Cerebellar cortex (tissue), 1 donor: ENCODE measurements at regions not wholly inside any gene's neighbourhood (a gene's known extent, or its start where the extent isn't known, plus 50 kb on each side); places are given as distances from the start of the nearest gene placed in this dataset.
"Not testable (repeated sequence)": the region's sequence is repeated elsewhere in the genome, so short reads cannot be mapped to it uniquely, and the experiment has no call there.

Experiments
- DNase-seq: peaks from one replicate; pipeline ENCODE4 v3.0.0-alpha.2; 2015; ENCODE audit warnings: low spot score

DNA sequence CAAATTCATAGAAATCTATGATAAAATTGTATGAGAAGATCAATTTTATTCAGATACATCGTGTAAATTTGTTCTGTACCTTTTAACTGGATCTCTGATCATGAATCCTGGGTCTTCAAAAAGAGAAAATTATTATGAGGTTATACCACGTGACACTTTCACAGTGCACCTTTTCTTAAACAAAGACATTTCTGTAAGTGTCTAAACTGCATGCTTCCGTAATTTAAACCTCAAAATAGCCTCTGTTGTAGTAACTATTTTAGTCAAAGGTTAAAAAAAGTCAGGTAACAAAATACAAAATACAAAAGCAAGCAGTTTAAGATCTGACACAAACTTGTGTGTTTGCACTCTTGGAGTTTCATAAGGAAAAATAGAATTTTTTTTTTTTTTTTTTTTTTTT is 171.3 kb downstream of the SPIN4 start:
- not testable (repeated sequence) for DNase-seq

DNA sequence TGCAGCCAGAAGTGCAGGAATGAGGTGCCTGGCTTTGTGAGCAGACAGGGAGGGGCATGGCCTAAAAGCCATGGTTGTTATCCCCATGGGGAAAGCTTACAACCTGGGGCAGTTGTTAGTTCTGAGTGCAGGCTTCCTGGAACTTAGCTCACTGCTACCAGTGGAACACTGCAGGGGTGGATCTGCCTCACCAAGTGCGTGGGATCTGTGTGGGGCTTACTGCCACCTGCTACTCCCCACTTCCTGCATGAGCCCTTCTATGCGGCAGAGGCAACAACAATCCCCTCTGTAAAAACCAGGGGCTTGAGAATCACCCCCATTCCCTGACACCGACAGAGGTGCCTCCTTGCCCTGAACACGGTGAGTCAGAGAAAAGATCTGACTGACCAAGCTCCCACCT is 174.6 kb downstream of the SPIN4 start:
- DNase-seq = not testable (repeated sequence)

- DNase-seq = not testable (repeated sequence)
These were observed 177.1 kb downstream of the SPIN4 start for GRCh38 chrX:63173841-63174718.

- not testable (repeated sequence) for DNase-seq
These were observed 181.7 kb downstream of the SPIN4 start for GRCh38 chrX:63169416-63169815.

- not testable (repeated sequence) for DNase-seq
These were observed 182.2 kb downstream of the SPIN4 start for GRCh38 chrX:63168949-63169348.

DNA sequence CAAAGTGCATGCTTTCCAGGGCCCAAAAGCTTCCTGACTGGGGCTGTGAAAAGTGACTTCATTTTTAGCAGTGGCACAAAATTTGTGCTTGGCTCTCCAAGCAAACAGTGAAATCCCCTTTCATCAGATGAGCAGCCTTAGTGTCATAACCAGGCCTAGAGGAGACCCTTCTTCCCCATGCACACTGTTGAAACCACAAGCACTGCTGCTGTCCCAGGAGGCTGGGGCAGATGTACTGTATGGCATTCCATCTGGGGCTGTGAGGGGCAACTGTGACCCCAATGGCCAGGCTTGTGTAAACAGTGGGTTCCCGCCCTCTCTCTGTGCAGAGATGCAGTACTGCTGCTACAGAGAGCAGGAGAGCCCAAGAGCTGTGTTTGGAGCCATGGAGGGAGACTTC is 184.1 kb downstream of the SPIN4 start:
- DNase-seq = not testable (repeated sequence)

GRCh38 chrX:63160994-63161393 is 190.1 kb downstream of the SPIN4 start:
- DNase-seq = not testable (repeated sequence)

DNA sequence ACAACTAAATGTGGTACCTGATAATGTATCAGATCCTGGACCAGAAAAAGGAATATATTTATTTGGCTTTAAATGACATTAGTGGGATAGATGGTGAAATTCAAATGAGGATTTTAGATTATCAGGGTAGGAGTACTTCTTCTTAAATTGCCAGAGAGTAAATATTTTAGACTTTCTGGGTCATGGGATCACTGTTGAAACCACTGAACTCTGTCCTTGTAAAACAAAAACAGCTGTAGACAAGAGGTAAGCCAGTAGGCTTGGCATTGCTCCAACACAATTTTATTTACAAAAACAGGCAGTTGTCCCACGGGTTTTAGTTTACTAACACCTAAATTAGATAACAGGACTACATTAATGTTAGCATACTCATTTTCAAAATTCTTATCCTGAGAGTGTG is 190.8 kb downstream of the SPIN4 start:
- DNase-seq = not testable (repeated sequence)

DNA sequence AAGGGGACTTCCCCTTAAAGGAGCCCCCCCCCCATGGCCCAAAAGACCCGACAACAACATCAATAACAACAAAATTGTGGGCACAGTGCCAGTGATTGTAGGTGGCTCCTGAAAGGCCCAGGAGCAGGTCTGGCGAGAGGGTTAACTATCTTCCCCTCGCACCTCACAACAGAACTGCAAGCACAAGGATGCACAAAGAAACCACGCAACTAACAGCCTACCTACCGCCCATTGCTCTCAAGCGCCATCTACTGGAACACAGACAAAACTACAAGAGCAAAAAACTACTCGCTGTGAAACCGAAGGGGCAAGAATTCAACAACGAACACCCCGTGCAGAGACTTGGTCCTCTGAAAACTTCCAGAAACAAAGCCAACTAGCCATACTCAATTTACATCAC is 205.6 kb downstream of the SPIN4 start:
- DNase-seq = not testable (repeated sequence)

DNA sequence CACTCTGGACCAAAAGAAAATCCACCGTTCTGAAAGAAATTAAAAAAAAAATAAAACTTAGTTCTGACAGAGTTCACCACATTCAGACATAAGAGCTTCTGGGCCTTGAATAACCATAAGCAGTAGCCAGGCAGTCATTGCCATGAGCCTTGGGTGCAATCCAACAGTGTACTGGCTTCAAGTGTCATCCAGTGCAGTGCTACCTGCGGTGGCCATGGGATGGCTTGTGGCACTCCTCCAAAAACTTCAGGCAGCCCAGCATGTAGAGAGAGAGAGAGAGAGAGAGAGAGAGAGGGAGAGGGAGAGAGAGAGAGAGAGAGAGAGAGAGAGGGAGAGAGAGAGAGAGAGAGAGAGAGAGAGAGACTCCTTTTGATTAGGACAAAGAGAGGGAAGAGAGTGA is 208.5 kb downstream of the SPIN4 start:
- DNase-seq = not testable (repeated sequence)

GRCh38 chrX:63135859-63136258 is 215.3 kb downstream of the SPIN4 start:
- DNase-seq = not testable (repeated sequence)

DNA sequence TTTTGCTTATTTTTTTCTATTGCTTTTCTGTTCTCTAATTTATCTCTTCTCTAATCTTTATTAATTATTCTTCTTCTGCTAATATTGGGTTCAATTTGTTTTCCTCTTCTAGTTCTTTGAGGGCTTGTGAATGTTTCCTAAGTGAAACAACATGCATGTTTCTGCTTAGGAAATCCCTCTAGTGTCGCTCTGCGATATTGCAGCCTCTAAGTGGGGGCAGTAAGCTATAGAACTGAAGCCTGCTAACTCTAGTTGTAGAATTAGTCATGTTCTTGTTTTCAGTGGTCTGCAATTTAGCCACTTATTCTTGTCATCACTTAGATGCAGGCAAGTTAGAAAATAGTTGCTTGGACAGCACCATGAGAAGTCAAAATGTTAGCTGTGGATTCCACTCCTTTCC is 222.6 kb downstream of the SPIN4 start:
- peak; percentile 14 for DNase-seq

DNA sequence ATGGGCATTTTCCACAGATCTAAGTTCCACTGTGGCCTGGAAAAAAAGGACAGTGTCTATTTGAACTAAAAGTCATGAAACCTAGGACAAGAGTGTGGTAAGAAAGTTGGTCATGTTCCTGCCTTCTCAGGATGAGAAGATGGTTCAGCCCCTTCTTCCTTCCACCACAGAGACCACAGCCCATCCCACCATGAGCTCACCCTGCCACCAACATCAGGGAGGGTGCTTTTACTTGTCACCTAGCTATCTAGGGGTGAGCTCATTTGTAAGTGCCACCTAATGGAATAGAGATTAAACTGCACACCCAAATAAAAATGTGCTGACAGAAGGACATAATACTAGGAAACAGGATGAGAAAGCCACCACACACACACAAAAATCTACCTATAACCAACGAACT is 235.9 kb downstream of the SPIN4 start:
- no peak for DNase-seq

- no peak for DNase-seq
These were observed 249.1 kb downstream of the SPIN4 start for GRCh38 chrX:63101879-63102620.

GRCh38 chrX:63058204-63058603 is 292.9 kb downstream of the SPIN4 start:
- DNase-seq = no peak

- no peak for DNase-seq
These were observed 300.9 kb downstream of the SPIN4 start for GRCh38 chrX:63050225-63050624.

- DNase-seq = no peak
These were observed 318.3 kb downstream of the SPIN4 start for GRCh38 chrX:63032811-63033210.

DNA sequence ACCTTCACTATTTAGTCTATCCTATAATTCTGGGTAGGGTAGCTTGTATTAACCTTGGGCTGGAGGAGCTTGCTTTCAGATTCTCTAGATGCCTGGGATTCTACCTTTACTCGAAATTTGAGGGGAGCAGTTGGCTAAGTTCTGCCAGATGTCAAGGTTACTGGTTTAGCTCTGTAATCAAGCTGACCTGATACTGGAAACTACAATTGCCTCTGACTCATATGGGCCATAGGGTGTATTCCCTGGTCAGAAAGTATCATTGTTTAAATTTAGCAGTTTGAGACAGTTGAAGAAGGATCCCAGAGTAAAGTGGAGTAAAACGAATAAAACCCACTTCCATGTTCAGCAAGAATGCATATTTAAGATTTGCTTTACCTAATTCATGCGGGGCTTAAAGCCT is 337.6 kb downstream of the SPIN4 start:
- DNase-seq = no peak

- no peak for DNase-seq
These were observed 338.6 kb downstream of the SPIN4 start for GRCh38 chrX:63012574-63012973.

DNA sequence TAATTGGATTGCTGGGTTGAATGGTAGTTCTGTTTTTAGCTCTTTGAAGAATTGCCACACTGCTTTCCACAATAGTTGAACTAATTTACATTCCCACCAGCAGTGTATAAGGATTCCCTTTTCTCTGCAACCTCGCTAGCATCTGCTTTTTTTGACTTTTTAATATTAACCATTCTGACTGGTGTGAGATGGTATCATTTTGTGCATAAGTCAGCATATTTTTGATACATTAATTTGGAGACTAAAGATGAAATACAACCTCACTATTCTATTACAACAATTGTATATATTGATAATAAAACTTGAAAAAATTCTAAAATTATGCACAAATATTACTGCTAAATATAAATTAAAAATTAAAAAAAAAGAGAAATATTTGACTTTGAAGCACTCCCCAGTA is 350.9 kb downstream of the SPIN4 start:
- not testable (repeated sequence) for DNase-seq
